ENCODE measurements at regions not wholly inside any gene's neighbourhood (a gene's known extent, or its start where the extent isn't known, plus 50 kb on each side); places are given as distances from the start of the nearest gene placed in this dataset.
A peak's percentile ranks its signal among the peaks of the same experiment; 100 is the strongest.
"Not testable (repeated sequence)": the region's sequence is repeated elsewhere in the genome, so short reads cannot be mapped to it uniquely, and the experiment has no call there.

GRCh38 chr9:99491408-99492158 is 269.5 kb downstream of the SEC61B start:
- DNase-seq (ENCODE audit: extremely low read depth, low read depth), result peak; percentile 67
- no peak for TF ChIP-seq CTCF (IDR thresholded peaks at IDR 0.05; ENCODE audit: low read depth, low read length)

- no peak for DNase-seq (ENCODE audit: extremely low read depth, low read depth)
Measured at GRCh38 chr9:99497641-99498040, 275.6 kb downstream of the SEC61B start.

GRCh38 chr9:99498979-99499378 is 276.9 kb downstream of the SEC61B start:
- not testable (repeated sequence) for DNase-seq (ENCODE audit: extremely low read depth, low read depth)

More at GRCh38 chr9:99497641-99498040, 275.6 kb downstream of the SEC61B start:
- TF ChIP-seq CTCF (IDR thresholded peaks at IDR 0.05; ENCODE audit: low read depth, low read length), result no peak

GRCh38 chr9:99505936-99506335 is 283.9 kb downstream of the SEC61B start:
- peak; percentile 73 for DNase-seq (ENCODE audit: extremely low read depth, low read depth)
- TF ChIP-seq CTCF (IDR thresholded peaks at IDR 0.05; ENCODE audit: low read depth, low read length), result no peak

- TF ChIP-seq CTCF (IDR thresholded peaks at IDR 0.05; ENCODE audit: low read depth, low read length), result no peak
- DNase-seq (ENCODE audit: extremely low read depth, low read depth), result no peak
Measured at GRCh38 chr9:99506747-99507348, 284.8 kb downstream of the SEC61B start.

GRCh38 chr9:99509065-99509745 is 287.1 kb downstream of the SEC61B start:
- no peak for TF ChIP-seq CTCF (IDR thresholded peaks at IDR 0.05; ENCODE audit: low read depth, low read length)
- no peak for DNase-seq (ENCODE audit: extremely low read depth, low read depth)

- TF ChIP-seq CTCF (IDR thresholded peaks at IDR 0.05; ENCODE audit: low read depth, low read length), result no peak
- DNase-seq (ENCODE audit: extremely low read depth, low read depth), result no peak
Measured at GRCh38 chr9:99509900-99510535, 287.9 kb downstream of the SEC61B start.
